Right lobe of liver (tissue), 6 donors: ENCODE measurements at regions not wholly inside any gene's neighbourhood (a gene's known extent, or its start where the extent isn't known, plus 50 kb on each side); places are given as distances from the start of the nearest gene placed in this dataset.

Source experiments
- ATAC-seq, 4 donors: fragments of 200-7000 bp; cut with Tn5 transposase; one replicate each; pipeline ENCODE4 v1.9.1; 2020; ENCODE audit warnings: mild to moderate bottlenecking in 4 of 4, moderate library complexity in 4 of 4
- DNase-seq, 3 donors: peaks; one replicate each; pipeline ENCODE4 v3.0.0-alpha.2; 2020
- H3K27ac ChIP-seq, 3 donors: fragments of 200-600 bp; one replicate each; pipeline ENCODE4 v1.8.0; 2022
- H3K27me3 ChIP-seq, 2 donors: fragments of 200-600 bp; one replicate each; pipeline ENCODE4 v1.8.0; 2022
- H3K36me3 ChIP-seq, 4 donors: fragments of 200-600 bp; sonication (generic) in 1 of 4; one replicate each; pipeline versions ENCODE4 v1.5.1 to v1.8.0; 2017 to 2022; ENCODE audit warnings: control low read depth in 1 of 4
- H3K4me1 ChIP-seq, 4 donors: fragments of 200-600 bp; sonication (generic) in 1 of 4; one replicate each; pipeline versions ENCODE4 v1.5.1 to v1.8.0; 2017 to 2022; ENCODE audit warnings: control low read depth in 1 of 4
- H3K4me3 ChIP-seq, 3 donors: fragments of 200-600 bp; one replicate each; pipeline ENCODE4 v1.8.0; 2022
- H3K9me3 ChIP-seq, 4 donors: fragments of 200-600 bp; sonication (generic) in 1 of 4; one replicate each; pipeline versions ENCODE4 v1.5.1 to v1.8.0; 2017 to 2022; ENCODE audit warnings: control low read depth in 1 of 4
- POLR2A ChIP-seq: fragments of 450-650 bp; IDR thresholded peaks from one replicate; pipeline ENCODE4 v1.6.1; 2017; ENCODE audit warnings: antibody characterized with exemption, mild to moderate bottlenecking
- WGBS: methylation state at CpG from one replicate; pipeline ENCODE4 v1.1.6; 2018; ENCODE audit warnings: low coverage, low lambda C conversion rate; ENCODE audit not compliant: insufficient coverage; ENCODE audit errors: missing lambda C conversion rate; 5-methylcytosine and 5-hydroxymethylcytosine counted together
- intact Hi-C, 2 donors: fragments of 100-400 bp; cut with DNase I; formaldehyde crosslinking; loops; one replicate each; pipeline versions ENCODE4 v1.11.2 to v1.14.1; 2022
- TF ChIP-seq, protein P1 (sequence below), 4 donors: fragments of 200-600 bp in 3 of 4; fragments of 450-650 bp in 1 of 4; IDR thresholded peaks; one replicate each; pipeline versions ENCODE4 v1.5.1 to v1.8.0; 2016 to 2022; ENCODE audit warnings: antibody characterized with exemption in 4 of 4, mild to moderate bottlenecking in 2 of 4
- donor health status: DM: no; HTN: yes; CAD: no.
- donor health status: DM: no; HTN: no; CAD: no.
- donor health status: DM: no; HTN: no; CAD: no.
- donor health status: DM: no; HTN: yes; CAD: no.
- donor health status: DM: no; HTN: yes; CAD: no.

DNA sequence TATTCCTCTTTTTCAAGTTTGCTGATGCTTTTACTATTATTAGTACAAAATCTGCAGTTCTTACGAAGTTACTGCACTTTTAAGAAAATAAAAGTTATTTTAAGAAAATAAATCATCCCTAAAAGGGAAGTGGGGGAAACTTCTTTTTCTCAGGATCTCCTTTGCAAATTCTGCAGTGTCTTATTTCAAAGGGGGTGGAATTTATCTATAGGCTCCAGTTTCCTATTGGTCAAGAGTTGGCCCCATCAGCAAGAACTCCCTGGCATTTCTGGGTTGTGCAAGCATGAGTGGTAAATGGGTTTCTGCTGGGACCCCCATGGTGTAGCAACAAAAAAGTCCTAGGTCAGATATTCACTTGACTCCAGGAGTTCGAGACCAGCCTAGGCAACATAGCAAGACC is 136.3 kb upstream of the PRDM1 start:
- Histone ChIP-seq H3K27me3 (peaks cover 0 to 3% of the 10 kb centered on the region in 2 donors), H3K4me3 (no peak overlapping the region), H3K36me3 (no peaks in the 10 kb centered on the region), H3K27ac (no peak overlapping the region), H3K9me3 (no peaks in the 10 kb centered on the region), H3K4me1 (no peaks in the 10 kb centered on the region)
- no peak for ATAC-seq
- no peak for TF ChIP-seq POLR2A
- TF ChIP-seq, protein P1, sequence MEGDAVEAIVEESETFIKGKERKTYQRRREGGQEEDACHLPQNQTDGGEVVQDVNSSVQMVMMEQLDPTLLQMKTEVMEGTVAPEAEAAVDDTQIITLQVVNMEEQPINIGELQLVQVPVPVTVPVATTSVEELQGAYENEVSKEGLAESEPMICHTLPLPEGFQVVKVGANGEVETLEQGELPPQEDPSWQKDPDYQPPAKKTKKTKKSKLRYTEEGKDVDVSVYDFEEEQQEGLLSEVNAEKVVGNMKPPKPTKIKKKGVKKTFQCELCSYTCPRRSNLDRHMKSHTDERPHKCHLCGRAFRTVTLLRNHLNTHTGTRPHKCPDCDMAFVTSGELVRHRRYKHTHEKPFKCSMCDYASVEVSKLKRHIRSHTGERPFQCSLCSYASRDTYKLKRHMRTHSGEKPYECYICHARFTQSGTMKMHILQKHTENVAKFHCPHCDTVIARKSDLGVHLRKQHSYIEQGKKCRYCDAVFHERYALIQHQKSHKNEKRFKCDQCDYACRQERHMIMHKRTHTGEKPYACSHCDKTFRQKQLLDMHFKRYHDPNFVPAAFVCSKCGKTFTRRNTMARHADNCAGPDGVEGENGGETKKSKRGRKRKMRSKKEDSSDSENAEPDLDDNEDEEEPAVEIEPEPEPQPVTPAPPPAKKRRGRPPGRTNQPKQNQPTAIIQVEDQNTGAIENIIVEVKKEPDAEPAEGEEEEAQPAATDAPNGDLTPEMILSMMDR (IDR thresholded peaks at IDR 0.05), result no peak
- intact Hi-C loops, result no loop called here
- DNase-seq, result no peak
- WGBS, result 56% methylated on average over 2 of the region's 2 CpGs

DNA sequence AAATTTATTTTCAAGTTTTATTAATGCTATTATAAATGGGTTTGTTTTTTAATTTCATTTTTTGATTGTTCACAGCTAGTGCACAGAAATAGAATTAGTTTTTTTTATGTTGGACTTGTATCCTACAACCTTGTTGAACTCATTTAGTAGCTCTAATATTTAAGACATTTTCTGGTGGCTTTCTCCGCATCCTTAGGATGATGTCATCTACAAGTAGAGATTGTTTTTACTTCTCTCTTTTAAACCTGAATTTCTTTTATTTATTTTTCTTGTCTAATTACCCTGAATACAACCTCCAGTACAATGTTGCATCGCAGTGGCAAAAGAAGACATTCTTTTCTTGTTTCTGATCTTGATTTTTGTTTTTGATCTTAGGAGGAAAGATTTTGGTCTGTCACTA is 142.6 kb upstream of the PRDM1 start:
- no peaks in the 10 kb centered on the region for H3K36me3 ChIP-seq
- no peak overlapping the region for H3K27ac ChIP-seq
- H3K27me3 ChIP-seq, result no peaks in the 10 kb centered on the region
- intact Hi-C loops, result no loop called here
- no peak overlapping the region for H3K4me3 ChIP-seq
- no peak for TF ChIP-seq POLR2A
- TF ChIP-seq, protein P1 (IDR thresholded peaks at IDR 0.05), result no peak
- no peaks in the 10 kb centered on the region for H3K4me1 ChIP-seq
- WGBS, result 69% methylated on average over 2 of the region's 2 CpGs
- no peaks in the 10 kb centered on the region for H3K9me3 ChIP-seq
- DNase-seq (no peak), ATAC-seq (no peak)

DNA sequence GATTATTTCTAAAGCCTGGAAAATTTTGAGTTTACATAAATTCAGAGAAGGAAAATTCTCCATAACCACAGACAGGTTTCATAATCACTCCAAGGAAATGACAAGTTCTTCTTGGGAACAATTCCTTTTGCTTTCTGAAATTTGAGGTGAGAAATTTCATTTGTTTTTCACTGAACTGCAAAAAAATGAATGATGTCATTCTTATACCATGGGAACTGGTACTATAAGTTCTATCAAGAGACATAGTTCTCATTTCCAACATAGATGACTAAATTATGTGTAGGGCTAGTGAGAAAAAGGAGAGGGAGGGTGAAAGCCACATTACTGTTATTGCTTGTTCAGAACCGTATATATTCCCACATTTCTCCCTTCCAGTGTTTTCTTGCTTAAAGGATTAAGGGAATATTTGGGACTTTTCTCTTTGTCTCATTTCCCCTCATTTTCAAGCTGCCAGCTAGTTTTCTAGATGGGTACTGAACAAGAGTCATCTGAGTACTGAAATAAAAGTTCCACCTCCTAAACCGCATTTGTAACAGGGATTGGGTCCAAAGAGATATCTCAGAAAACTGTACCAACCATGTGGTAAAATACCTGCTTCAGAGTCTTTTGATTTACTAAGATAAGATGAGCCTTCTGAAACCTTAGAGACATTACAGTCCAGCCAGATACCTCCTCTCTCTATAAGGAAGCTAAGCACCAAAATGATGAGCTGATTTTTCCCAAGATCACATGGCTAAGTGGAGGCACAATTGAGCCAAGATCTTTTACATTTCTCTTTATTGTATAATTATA is 144.3 kb upstream of the PRDM1 start:
- intact Hi-C loops, result no loop called here
- Histone ChIP-seq H3K27me3 (no peaks in the 10 kb centered on the region), H3K4me1 (no peaks in the 10 kb centered on the region), H3K4me3 (no peak overlapping the region), H3K36me3 (no peaks in the 10 kb centered on the region), H3K27ac (no peak overlapping the region), H3K9me3 (no peaks in the 10 kb centered on the region)
- ATAC-seq (no peak), DNase-seq (no peak)
- 58% methylated on average over 2 of the region's 2 CpGs for whole genome bisulfite sequencing
- no peak for TF ChIP-seq POLR2A
- TF ChIP-seq, protein P1 (IDR thresholded peaks at IDR 0.05), result no peak

DNA sequence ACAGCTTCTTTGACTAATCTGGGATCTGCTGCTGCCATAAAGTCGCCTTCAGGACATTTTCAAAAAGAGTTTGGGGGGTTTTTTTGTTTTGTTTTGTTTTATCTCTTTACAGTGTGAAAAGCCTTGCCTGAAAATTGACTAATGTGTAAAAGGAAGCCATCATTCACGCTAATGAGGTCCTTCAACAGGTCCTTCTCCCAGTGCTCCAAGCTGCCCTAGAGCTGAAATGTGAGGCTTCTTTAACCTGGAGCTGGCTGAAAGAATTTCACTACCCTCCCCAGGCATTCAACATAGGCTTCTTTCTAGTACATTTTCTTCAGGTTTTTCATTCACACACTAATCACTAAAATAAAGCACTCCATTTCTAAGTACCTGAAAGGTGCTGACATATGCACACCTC is 145.1 kb upstream of the PRDM1 start:
- Histone ChIP-seq H3K27ac (no peak overlapping the region), H3K27me3 (no peaks in the 10 kb centered on the region), H3K4me3 (no peak overlapping the region), H3K4me1 (no peaks in the 10 kb centered on the region), H3K9me3 (no peaks in the 10 kb centered on the region), H3K36me3 (no peaks in the 10 kb centered on the region)
- DNase-seq (no peak), ATAC-seq (no peak)
- intact Hi-C loops, result no loop called here
- 8% methylated on average over 2 of the region's 2 CpGs for WGBS
- TF ChIP-seq, protein P1 (IDR thresholded peaks at IDR 0.05), result no peak
- TF ChIP-seq POLR2A, result no peak
